CD8-positive, alpha-beta memory T cell (primary cell): ENCODE measurements at regions not wholly inside any gene's neighbourhood (a gene's known extent, or its start where the extent isn't known, plus 50 kb on each side); places are given as distances from the start of the nearest gene placed in this dataset.
"Not testable (repeated sequence)": the region's sequence is repeated elsewhere in the genome, so short reads cannot be mapped to it uniquely, and the experiment has no call there.

ENCODE experiments used
- CTCF ChIA-PET: fragments of 350-600 bp; sonication (Branson Sonifier 250); formaldehyde crosslinking; loops from one replicate; lab custom pipeline; 2021; ENCODE audit warnings: antibody characterized with exemption; lab: Charles Lee
- POLR2A ChIA-PET: fragments of 350-600 bp; sonication (Branson Sonifier 250); formaldehyde crosslinking; loops from one replicate; lab custom pipeline; 2021; ENCODE audit warnings: antibody characterized with exemption; lab: Charles Lee
- DNase-seq, 5 donors: peaks; one replicate each; pipeline versions ENCODE4 v3.0.0 to v3.0.0-alpha.2; 2020 to 2022; ENCODE audit warnings: mixed read lengths in 1 of 5
- H3K27ac ChIP-seq: one replicate; pipeline ENCODE4 v1.7.0; 2013; ENCODE audit warnings: low read depth, mild to moderate bottlenecking, low read length, moderate library complexity
- H3K27me3 ChIP-seq: 2 replicates; pipeline ENCODE4 v1.7.0; 2013; ENCODE audit warnings: low read length, mild to moderate bottlenecking; ENCODE audit not compliant: insufficient read depth, poor library complexity, severe bottlenecking
- H3K36me3 ChIP-seq: 2 replicates; pipeline ENCODE4 v1.7.0; 2013; ENCODE audit warnings: mild to moderate bottlenecking, low read length, moderate library complexity; ENCODE audit not compliant: insufficient read depth
- H3K4me1 ChIP-seq: 2 replicates; pipeline ENCODE4 v1.7.0; 2013; ENCODE audit warnings: mild to moderate bottlenecking, low read length, moderate library complexity; ENCODE audit not compliant: insufficient read depth
- H3K4me3 ChIP-seq: 2 replicates; pipeline ENCODE4 v1.7.0; 2013; ENCODE audit warnings: mild to moderate bottlenecking, low read length
- H3K9me3 ChIP-seq: 2 replicates; pipeline ENCODE4 v1.7.0; 2013; ENCODE audit warnings: mild to moderate bottlenecking, low read length
- H3K27ac Mint-ChIP-seq, 8 donors: one replicate each; pipeline ENCODE4 v1.8.0; 2020 to 2021; ENCODE audit warnings: mixed read lengths in 8 of 8, mild to moderate bottlenecking in 6 of 8, inconsistent platforms in 3 of 8, moderate library complexity in 3 of 8
- H3K27me3 Mint-ChIP-seq, 2 donors: one replicate each; pipeline ENCODE4 v1.8.0; 2020 to 2021; ENCODE audit warnings: mixed read lengths in 2 of 2, mild to moderate bottlenecking in 1 of 2, moderate library complexity in 1 of 2
- H3K36me3 Mint-ChIP-seq, 3 donors: one replicate each; pipeline ENCODE4 v1.8.0; 2020 to 2021; ENCODE audit warnings: mixed read lengths in 3 of 3, inconsistent platforms in 1 of 3, mild to moderate bottlenecking in 1 of 3
- H3K4me1 Mint-ChIP-seq, 3 donors: one replicate each; pipeline ENCODE4 v1.8.0; 2020 to 2021; ENCODE audit warnings: mixed read lengths in 3 of 3, inconsistent platforms in 1 of 3, mild to moderate bottlenecking in 1 of 3
- H3K4me3 Mint-ChIP-seq, 7 donors: one replicate each; pipeline ENCODE4 v1.8.0; 2020 to 2021; ENCODE audit warnings: mixed read lengths in 7 of 7, mild to moderate bottlenecking in 6 of 7, moderate library complexity in 4 of 7, inconsistent platforms in 2 of 7
- H3K9me3 Mint-ChIP-seq, 5 donors: one replicate each; pipeline ENCODE4 v1.8.0; 2020 to 2022; ENCODE audit warnings: mixed read lengths in 5 of 5, mild to moderate bottlenecking in 3 of 5, moderate library complexity in 2 of 5, inconsistent platforms in 1 of 5

DNA sequence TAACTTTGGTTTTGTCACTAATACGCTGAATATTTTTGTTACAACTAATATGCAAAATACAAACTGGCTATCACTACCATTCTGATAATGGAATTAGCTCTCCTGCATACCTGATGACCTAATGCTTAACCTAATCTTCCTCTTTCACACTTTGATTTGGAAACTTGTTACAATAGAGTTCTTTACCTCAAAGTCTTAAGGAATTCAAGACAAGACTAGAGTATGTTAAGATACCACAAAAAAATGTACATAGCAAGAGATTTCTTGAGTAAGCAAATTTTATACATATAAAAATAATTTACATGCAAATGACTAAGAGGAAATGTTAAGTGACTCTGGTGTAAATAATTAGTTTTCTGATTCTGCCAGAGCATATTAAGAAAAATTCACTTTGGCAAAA is 1515.7 kb upstream of the TPTE start:
- H3K27ac ChIP-seq, H3K36me3 Mint-ChIP-seq, POLR2A ChIA-PET, CTCF ChIA-PET, DNase-seq, H3K27me3 ChIP-seq, H3K4me3 Mint-ChIP-seq, H3K36me3 ChIP-seq, H3K27ac Mint-ChIP-seq, H3K4me3 ChIP-seq, H3K4me1 ChIP-seq, H3K4me1 Mint-ChIP-seq, H3K9me3 ChIP-seq: not testable (repeated sequence)
- peaks cover 10 to 22% of the 10 kb centered on the region in 2 donors for H3K27me3 Mint-ChIP-seq
- peaks cover 15 to 41% (median 18%) of the 10 kb centered on the region in 5 donors for H3K9me3 Mint-ChIP-seq

- H3K27ac ChIP-seq, H3K27ac Mint-ChIP-seq, H3K9me3 ChIP-seq, H3K4me1 ChIP-seq, H3K36me3 Mint-ChIP-seq, H3K4me1 Mint-ChIP-seq, POLR2A ChIA-PET, CTCF ChIA-PET, H3K27me3 ChIP-seq, H3K4me3 ChIP-seq, DNase-seq, H3K4me3 Mint-ChIP-seq, H3K36me3 ChIP-seq: not testable (repeated sequence)
- Mint-ChIP-seq H3K9me3 (peaks cover 17 to 41% (median 20%) of the 10 kb centered on the region in 5 donors), H3K27me3 (peaks cover 12 to 26% of the 10 kb centered on the region in 2 donors)
These were observed 1515.3 kb upstream of the TPTE start for GRCh38 chr21:9006111-9006510.

GRCh38 chr21:9006553-9007323 is 1514.6 kb upstream of the TPTE start:
- H3K4me3 ChIP-seq, H3K27ac Mint-ChIP-seq, H3K4me1 ChIP-seq, H3K27ac ChIP-seq, H3K27me3 ChIP-seq, H3K9me3 ChIP-seq, H3K36me3 ChIP-seq, H3K4me3 Mint-ChIP-seq, H3K36me3 Mint-ChIP-seq, DNase-seq, CTCF ChIA-PET, H3K4me1 Mint-ChIP-seq, POLR2A ChIA-PET: not testable (repeated sequence)
- peaks cover 17 to 37% (median 20%) of the 10 kb centered on the region in 5 donors for H3K9me3 Mint-ChIP-seq
- H3K27me3 Mint-ChIP-seq = peaks cover 12 to 28% of the 10 kb centered on the region in 2 donors

- no peak overlapping the region for H3K4me3 Mint-ChIP-seq
- Histone ChIP-seq H3K9me3 (no peaks in the 10 kb centered on the region), H3K4me1 (no peaks in the 10 kb centered on the region), H3K27me3 (no peaks in the 10 kb centered on the region), H3K4me3 (no peak overlapping the region), H3K36me3 (no peaks in the 10 kb centered on the region), H3K27ac (no peak overlapping the region)
- no peaks in the 10 kb centered on the region for H3K36me3 Mint-ChIP-seq
- H3K4me1 Mint-ChIP-seq = no peaks in the 10 kb centered on the region
- peaks cover 15 to 33% of the 10 kb centered on the region in 2 donors for H3K27me3 Mint-ChIP-seq
- peaks cover 11 to 39% (median 22%) of the 10 kb centered on the region in 5 donors for H3K9me3 Mint-ChIP-seq
- DNase-seq = no peak
- ChIA-PET CTCF (no interaction called here), POLR2A (no interaction called here)
- no peak overlapping the region for H3K27ac Mint-ChIP-seq
These were observed 1512.7 kb upstream of the TPTE start for GRCh38 chr21:9008636-9009035.

GRCh38 chr21:9009267-9010016 is 1511.9 kb upstream of the TPTE start:
- POLR2A ChIA-PET, H3K36me3 ChIP-seq, H3K9me3 ChIP-seq, H3K36me3 Mint-ChIP-seq, H3K27ac Mint-ChIP-seq, H3K4me3 Mint-ChIP-seq, H3K4me1 Mint-ChIP-seq, H3K4me1 ChIP-seq, H3K4me3 ChIP-seq, H3K27me3 ChIP-seq, CTCF ChIA-PET, DNase-seq, H3K27ac ChIP-seq: not testable (repeated sequence)
- peaks cover 3 to 37% (median 22%) of the 10 kb centered on the region in 5 donors for H3K9me3 Mint-ChIP-seq
- peaks cover 15 to 26% of the 10 kb centered on the region in 2 donors for H3K27me3 Mint-ChIP-seq

GRCh38 chr21:9010121-9010795 is 1511.1 kb upstream of the TPTE start:
- peaks cover 15 to 25% of the 10 kb centered on the region in 2 donors for H3K27me3 Mint-ChIP-seq
- H3K4me3 ChIP-seq, DNase-seq, H3K27ac ChIP-seq, H3K27ac Mint-ChIP-seq, H3K36me3 Mint-ChIP-seq, H3K4me1 Mint-ChIP-seq, POLR2A ChIA-PET, H3K4me3 Mint-ChIP-seq, H3K9me3 ChIP-seq, H3K27me3 ChIP-seq, H3K36me3 ChIP-seq, H3K4me1 ChIP-seq, CTCF ChIA-PET: not testable (repeated sequence)
- H3K9me3 Mint-ChIP-seq = peaks cover 0 to 36% (median 19%) of the 10 kb centered on the region in 5 donors

GRCh38 chr21:9010936-9011890 is 1510.2 kb upstream of the TPTE start:
- H3K4me3 Mint-ChIP-seq, H3K4me1 ChIP-seq, H3K4me3 ChIP-seq, H3K36me3 Mint-ChIP-seq, DNase-seq, H3K27me3 ChIP-seq, H3K36me3 ChIP-seq, H3K4me1 Mint-ChIP-seq, H3K27ac Mint-ChIP-seq, H3K27ac ChIP-seq, CTCF ChIA-PET, POLR2A ChIA-PET, H3K9me3 ChIP-seq: not testable (repeated sequence)
- Mint-ChIP-seq H3K9me3 (peaks cover 0 to 33% (median 16%) of the 10 kb centered on the region in 5 donors), H3K27me3 (peaks cover 15 to 29% of the 10 kb centered on the region in 2 donors)
